Lung (tissue), 11 donors: ENCODE measurements at regions not wholly inside any gene's neighbourhood (a gene's known extent, or its start where the extent isn't known, plus 50 kb on each side); places are given as distances from the start of the nearest gene placed in this dataset.

Experiments
- ATAC-seq: fragments of 200-7000 bp; cut with Tn5 transposase; one replicate; pipeline ENCODE4 v1.9.1; 2020; ENCODE audit warnings: moderate number of reproducible peaks; ENCODE audit not compliant: insufficient read depth, low FRiP score
- DNase-seq, 3 donors: peaks; one replicate each; pipeline ENCODE4 v3.0.0-alpha.2; 2013 to 2017
- H3K27ac ChIP-seq, 2 donors: one replicate each; pipeline ENCODE4 v1.5.1; 2013; ENCODE audit warnings: mild to moderate bottlenecking in 2 of 2, moderate library complexity in 2 of 2, control low read depth in 1 of 2, inconsistent platforms in 1 of 2, low read depth in 1 of 2, low read length in 1 of 2
- H3K27me3 ChIP-seq, 3 donors: one replicate each; pipeline ENCODE4 v1.5.1; 2013; ENCODE audit warnings: low read length in 2 of 3; ENCODE audit not compliant: control insufficient read depth in 3 of 3, insufficient read depth in 3 of 3
- H3K36me3 ChIP-seq, 4 donors: one replicate each; pipeline ENCODE4 v1.5.1; 2013; ENCODE audit warnings: low read length in 4 of 4, mild to moderate bottlenecking in 1 of 4, moderate library complexity in 1 of 4; ENCODE audit not compliant: control insufficient read depth in 4 of 4, insufficient read depth in 4 of 4
- H3K4me1 ChIP-seq, 5 donors: one replicate each; pipeline ENCODE4 v1.5.1; 2013; ENCODE audit warnings: low read length in 5 of 5, mild to moderate bottlenecking in 2 of 5, moderate library complexity in 1 of 5; ENCODE audit not compliant: control insufficient read depth in 5 of 5, insufficient read depth in 5 of 5
- H3K4me3 ChIP-seq: one replicate; pipeline ENCODE4 v1.5.1; 2013; ENCODE audit warnings: mild to moderate bottlenecking, control low read depth, moderate library complexity
- H3K9ac ChIP-seq, 2 donors: one replicate each; pipeline ENCODE4 v1.5.1; 2013; ENCODE audit warnings: low read length in 2 of 2, control low read depth in 1 of 2; ENCODE audit not compliant: insufficient read depth in 1 of 2
- H3K9me3 ChIP-seq, 4 donors: one replicate each; pipeline ENCODE4 v1.5.1; 2013; ENCODE audit warnings: low read length in 3 of 4, mild to moderate bottlenecking in 1 of 4, moderate library complexity in 1 of 4; ENCODE audit not compliant: control insufficient read depth in 4 of 4, insufficient read depth in 3 of 4
- WGBS, 2 donors: extraction: QIAGEN DNeasy Blood & Tissue Kit; methylation state at CpG; one replicate each; pipeline ENCODE4 v1.1.7; 2013; 5-methylcytosine and 5-hydroxymethylcytosine counted together
- TF ChIP-seq, protein P1 (sequence below): IDR thresholded peaks from 2 replicates; pipeline ENCODE4 v1.5.1; 2012; ENCODE audit warnings: mild to moderate bottlenecking; ENCODE audit errors: control extremely low read depth, extremely low read depth
- donor health status: control.
- donor health status: control.
- donor health status: Bipolar disorder and iron deficiency.
- donor health status: healthy.
- donor health status: DM: yes; HTN: yes; CAD: no.

DNA sequence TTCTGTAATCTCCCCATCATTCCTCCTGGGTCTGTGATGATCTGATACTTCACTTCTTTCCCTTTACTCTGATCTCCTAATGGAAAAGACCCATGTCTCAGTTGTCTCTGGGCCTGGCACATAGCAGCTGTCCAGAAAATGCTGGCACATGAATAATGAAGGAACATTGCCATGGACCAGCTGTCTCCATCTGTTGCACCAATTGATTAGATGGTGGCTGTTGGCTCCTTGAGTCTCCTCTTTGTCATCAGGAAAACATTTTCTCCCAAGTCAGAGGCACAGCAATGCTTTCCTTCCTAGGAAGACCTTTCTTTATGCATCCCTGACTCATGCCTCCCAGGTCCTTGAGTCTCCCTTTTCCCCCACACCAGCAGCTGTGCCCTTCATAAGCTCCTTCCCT, 286.2 kb upstream of the CXCR4 start:
- Histone ChIP-seq H3K9ac (no peak overlapping the region), H3K9me3 (peaks cover 0 to 2% (median 0%) of the 10 kb centered on the region in 4 donors), H3K27ac (no peak overlapping the region), H3K4me1 (no peaks in the 10 kb centered on the region), H3K27me3 (peaks cover 0 to 3% (median 2%) of the 10 kb centered on the region in 3 donors), H3K4me3 (no peak overlapping the region), H3K36me3 (no peaks in the 10 kb centered on the region)
- DNase-seq (no peak), ATAC-seq (no peak)
- TF ChIP-seq, protein P1, sequence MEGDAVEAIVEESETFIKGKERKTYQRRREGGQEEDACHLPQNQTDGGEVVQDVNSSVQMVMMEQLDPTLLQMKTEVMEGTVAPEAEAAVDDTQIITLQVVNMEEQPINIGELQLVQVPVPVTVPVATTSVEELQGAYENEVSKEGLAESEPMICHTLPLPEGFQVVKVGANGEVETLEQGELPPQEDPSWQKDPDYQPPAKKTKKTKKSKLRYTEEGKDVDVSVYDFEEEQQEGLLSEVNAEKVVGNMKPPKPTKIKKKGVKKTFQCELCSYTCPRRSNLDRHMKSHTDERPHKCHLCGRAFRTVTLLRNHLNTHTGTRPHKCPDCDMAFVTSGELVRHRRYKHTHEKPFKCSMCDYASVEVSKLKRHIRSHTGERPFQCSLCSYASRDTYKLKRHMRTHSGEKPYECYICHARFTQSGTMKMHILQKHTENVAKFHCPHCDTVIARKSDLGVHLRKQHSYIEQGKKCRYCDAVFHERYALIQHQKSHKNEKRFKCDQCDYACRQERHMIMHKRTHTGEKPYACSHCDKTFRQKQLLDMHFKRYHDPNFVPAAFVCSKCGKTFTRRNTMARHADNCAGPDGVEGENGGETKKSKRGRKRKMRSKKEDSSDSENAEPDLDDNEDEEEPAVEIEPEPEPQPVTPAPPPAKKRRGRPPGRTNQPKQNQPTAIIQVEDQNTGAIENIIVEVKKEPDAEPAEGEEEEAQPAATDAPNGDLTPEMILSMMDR: no peak

DNA sequence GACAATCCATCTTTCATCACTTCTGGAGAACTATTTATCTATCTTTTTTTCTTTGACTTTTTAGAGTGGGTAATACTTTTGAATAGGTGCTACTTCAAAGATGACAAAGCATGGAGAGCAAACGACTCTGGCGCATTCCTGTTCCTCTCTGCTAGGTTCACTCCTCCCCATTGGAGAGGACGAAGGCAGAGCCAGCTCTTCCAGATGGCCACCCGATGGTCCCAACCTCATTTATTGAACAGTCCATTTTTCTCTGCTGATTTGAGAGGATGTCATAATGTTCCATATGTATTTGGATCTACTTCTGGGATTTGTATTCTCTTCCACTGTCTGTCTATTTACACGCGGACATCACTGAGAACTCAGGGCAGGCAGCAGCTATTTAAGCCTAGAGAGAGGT, 284.3 kb upstream of the CXCR4 start:
- TF ChIP-seq, protein P1: no peak
- DNase-seq (no peak), ATAC-seq (no peak)
- no peaks in the 10 kb centered on the region for H3K4me1 ChIP-seq
- H3K36me3 ChIP-seq: no peaks in the 10 kb centered on the region
- H3K4me3 ChIP-seq: no peak overlapping the region
- WGBS, 2 donors: 70 to 77% methylated on average over 6 of the region's 6 CpGs
- H3K27ac ChIP-seq: no peak overlapping the region
- H3K9me3 ChIP-seq: peaks cover 0 to 2% (median 0%) of the 10 kb centered on the region in 4 donors
- H3K9ac ChIP-seq: no peak overlapping the region
- H3K27me3 ChIP-seq: peaks cover 0 to 3% (median 2%) of the 10 kb centered on the region in 3 donors

DNA sequence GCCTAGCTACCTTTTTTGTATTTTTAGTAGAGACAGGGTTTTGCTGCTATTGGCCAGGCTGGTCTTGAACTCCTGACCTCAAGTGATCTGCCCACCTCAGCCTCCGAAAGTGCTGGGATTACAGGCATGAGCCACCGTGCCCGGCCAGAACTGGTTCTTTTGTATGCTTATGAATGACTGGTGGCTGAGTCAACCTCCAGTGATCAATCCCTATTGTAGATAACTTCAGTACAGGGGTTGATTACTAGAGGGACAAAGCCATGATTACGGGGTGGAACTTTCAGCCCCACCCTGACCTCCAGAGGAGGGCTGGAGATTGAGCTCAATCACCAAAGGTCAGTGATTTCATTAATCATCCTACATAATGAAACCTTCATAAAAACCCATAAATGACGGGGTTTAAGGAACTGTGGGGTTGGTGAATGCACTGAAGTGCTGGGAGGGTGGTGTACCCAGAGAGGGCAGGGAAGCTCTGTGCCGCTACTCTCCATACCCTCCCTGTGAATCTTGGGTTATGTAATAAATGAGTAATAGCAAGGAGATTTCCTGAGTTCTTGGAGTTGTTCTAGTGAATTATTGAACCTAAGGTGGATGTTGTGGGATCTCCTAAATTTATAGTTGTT, 281.8 kb upstream of the CXCR4 start:
- Histone ChIP-seq H3K4me1 (no peaks in the 10 kb centered on the region), H3K9ac (no peak overlapping the region), H3K27ac (no peak overlapping the region), H3K9me3 (peaks cover 0 to 2% (median 0%) of the 10 kb centered on the region in 4 donors), H3K4me3 (no peak overlapping the region), H3K36me3 (no peaks in the 10 kb centered on the region), H3K27me3 (peaks cover 0 to under 1% (median 0%) of the 10 kb centered on the region in 3 donors)
- TF ChIP-seq, protein P1: no peak
- 90 to 91% methylated on average over 6 of the region's 6 CpGs for WGBS, 2 donors
- ATAC-seq (no peak), DNase-seq (no peak)

DNA sequence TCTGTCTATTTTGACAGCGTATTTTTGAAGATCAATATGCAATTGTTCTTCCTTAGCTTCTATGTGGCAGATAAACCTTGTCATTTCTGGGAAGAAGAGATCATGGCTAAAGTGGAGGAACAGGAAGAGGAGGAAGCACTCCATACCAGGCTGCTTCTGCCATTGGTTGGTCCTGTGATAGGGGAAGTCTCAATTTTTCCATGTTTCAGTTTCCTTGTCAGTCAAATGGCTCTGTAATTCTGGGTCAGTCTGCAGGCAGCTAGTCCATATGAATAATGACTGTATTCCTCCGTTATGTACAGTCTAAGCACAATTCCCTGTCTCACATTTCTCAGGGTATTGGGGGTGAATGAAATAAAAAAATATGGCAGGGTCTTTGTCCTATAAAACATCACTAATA, 277.6 kb upstream of the CXCR4 start:
- Histone ChIP-seq H3K27me3 (no peaks in the 10 kb centered on the region), H3K9me3 (no peaks in the 10 kb centered on the region), H3K4me3 (no peak overlapping the region), H3K9ac (no peak overlapping the region), H3K4me1 (no peaks in the 10 kb centered on the region), H3K27ac (no peak overlapping the region), H3K36me3 (no peaks in the 10 kb centered on the region)
- TF ChIP-seq, protein P1: no peak
- 94 to 99% methylated on average over 2 of the region's 2 CpGs for WGBS, 2 donors
- DNase-seq (no peak), ATAC-seq (no peak)
